HG03135 (cell line): ENCODE measurements at regions not wholly inside any gene's neighbourhood (a gene's known extent, or its start where the extent isn't known, plus 50 kb on each side); places are given as distances from the start of the nearest gene placed in this dataset.

Experiments used
- ATAC-seq: cut with Tn5 transposase; IDR thresholded peaks from one replicate; pipeline ENCODE4 v1.9.1; 2021; ENCODE audit warnings: mild to moderate bottlenecking, moderate library complexity; ENCODE audit not compliant: unreplicated experiment

GRCh38 chrX:150163221-150163930 is 199.7 kb upstream of the MAMLD1 start:
- no peak for ATAC-seq

GRCh38 chrX:150163956-150164726 is 199.0 kb upstream of the MAMLD1 start:
- no peak for ATAC-seq

- ATAC-seq, result no peak
Measured at GRCh38 chrX:150164971-150165600, 198.0 kb upstream of the MAMLD1 start.

GRCh38 chrX:150165776-150166610 is 197.1 kb upstream of the MAMLD1 start:
- no peak for ATAC-seq

GRCh38 chrX:150167482-150168324 is 195.4 kb upstream of the MAMLD1 start:
- no peak for ATAC-seq

- no peak for ATAC-seq
Measured at GRCh38 chrX:150182161-150182560, 181.0 kb upstream of the MAMLD1 start.

- ATAC-seq, result no peak
Measured at GRCh38 chrX:150184491-150184890, 178.6 kb upstream of the MAMLD1 start.

GRCh38 chrX:150185766-150186165 is 177.4 kb upstream of the MAMLD1 start:
- ATAC-seq, result no peak

- ATAC-seq, result no peak
Measured at GRCh38 chrX:150192816-150193215, 170.3 kb upstream of the MAMLD1 start.

GRCh38 chrX:150196285-150196684 is 166.8 kb upstream of the MAMLD1 start:
- ATAC-seq, result no peak

- ATAC-seq, result no peak
Measured at GRCh38 chrX:150197388-150197787, 165.7 kb upstream of the MAMLD1 start.

- no peak for ATAC-seq
Measured at GRCh38 chrX:150198776-150199175, 164.3 kb upstream of the MAMLD1 start.

GRCh38 chrX:150199181-150199580 is 163.9 kb upstream of the MAMLD1 start:
- ATAC-seq, result no peak

- ATAC-seq, result no peak
Measured at GRCh38 chrX:150199803-150200202, 163.3 kb upstream of the MAMLD1 start.

GRCh38 chrX:150200361-150200760 is 162.8 kb upstream of the MAMLD1 start:
- no peak for ATAC-seq

- peak; percentile 97 for ATAC-seq
Measured at GRCh38 chrX:150200820-150201287, 162.3 kb upstream of the MAMLD1 start.

- ATAC-seq, result no peak
Measured at GRCh38 chrX:150201391-150201790, 161.7 kb upstream of the MAMLD1 start.

- ATAC-seq, result no peak
Measured at GRCh38 chrX:150201841-150202240, 161.3 kb upstream of the MAMLD1 start.

- ATAC-seq, result no peak
Measured at GRCh38 chrX:150202641-150203247, 160.4 kb upstream of the MAMLD1 start.

- no peak for ATAC-seq
Measured at GRCh38 chrX:150203248-150203645, 159.9 kb upstream of the MAMLD1 start.
